NCI-H748 (cell line): ENCODE measurements at regions not wholly inside any gene's neighbourhood (a gene's known extent, or its start where the extent isn't known, plus 50 kb on each side); places are given as distances from the start of the nearest gene placed in this dataset.

ENCODE experiments used
- DNase-seq: peaks from one replicate; lab custom pipeline; 2025; ENCODE audit not compliant: unreplicated experiment; lab: John Stamatoyannopoulos, UW

DNA sequence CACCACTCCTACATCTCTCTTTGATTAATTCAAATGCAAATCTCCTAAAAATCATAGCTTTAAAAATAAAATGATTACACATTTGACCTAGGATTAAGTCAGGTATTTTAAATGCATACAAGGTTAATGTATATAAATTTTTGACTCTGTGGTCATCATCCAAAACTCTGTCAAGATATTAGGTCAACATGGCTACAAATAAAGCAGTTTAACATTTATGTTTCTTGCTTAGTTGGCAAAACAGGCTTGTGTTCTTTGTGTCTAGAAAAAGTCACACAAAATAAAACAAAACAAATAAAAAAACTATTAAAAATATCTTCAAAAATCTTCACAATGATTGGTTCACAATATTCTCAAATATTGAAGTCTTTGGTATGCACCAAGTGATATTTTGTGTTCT, 473.2 kb downstream of the LRFN5 start:
- DNase-seq: no peak

DNA sequence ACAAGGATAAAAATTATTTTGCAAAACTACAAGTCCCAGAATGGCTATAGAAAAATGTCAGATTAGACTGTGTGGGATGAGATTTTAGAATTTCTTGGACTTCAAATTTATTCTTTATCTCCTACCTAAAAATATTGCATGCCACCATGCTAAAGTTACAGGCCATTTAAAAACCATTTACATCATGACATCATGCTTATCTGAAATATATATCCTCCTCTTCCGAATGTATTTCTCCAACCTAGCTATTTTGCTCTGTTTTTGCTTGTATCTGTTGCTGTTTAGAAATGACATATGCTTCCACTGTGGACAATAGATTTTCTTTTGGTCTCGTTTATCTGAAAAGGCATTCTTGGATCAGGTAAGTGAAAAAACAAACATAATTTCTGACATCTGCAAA, 471.7 kb downstream of the LRFN5 start:
- no peak for DNase-seq

DNA sequence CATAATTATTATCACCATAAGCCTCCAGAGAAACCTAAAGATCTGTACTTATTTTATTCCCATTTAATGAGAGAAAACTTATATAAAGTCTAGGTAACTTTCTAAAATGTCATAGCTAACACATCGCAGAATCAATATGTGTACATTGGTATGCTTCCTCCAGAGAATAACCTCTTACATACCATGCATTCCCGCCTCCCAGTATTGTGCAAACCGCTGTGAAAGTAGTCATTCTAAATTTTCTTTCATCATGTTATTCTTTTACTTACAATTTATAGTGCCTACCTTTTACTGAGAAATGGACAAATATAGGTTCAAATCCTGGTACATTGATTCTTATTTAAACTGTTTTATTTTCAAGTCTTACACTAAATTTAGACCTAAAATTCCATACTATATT, 463.4 kb downstream of the LRFN5 start:
- DNase-seq: no peak

DNA sequence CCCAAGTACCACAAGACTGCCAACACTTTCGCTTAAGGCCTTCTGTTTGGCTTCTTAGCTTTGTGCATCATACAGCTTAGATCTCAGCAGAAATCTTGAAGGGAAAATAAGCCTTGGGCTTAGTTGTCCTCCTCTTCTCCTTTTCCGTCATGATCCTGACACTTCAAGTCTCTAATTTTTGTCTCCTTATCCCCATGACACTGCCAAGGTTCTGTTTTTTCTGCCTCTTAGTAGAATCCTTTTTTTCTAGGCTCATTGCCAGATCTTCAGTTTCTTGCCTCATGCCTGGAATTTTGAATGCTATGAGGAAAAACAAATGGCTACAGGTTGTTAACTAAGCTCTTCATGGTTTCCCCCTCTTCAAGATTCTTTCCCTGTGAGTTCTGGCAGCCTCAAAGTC, 450.4 kb downstream of the LRFN5 start:
- DNase-seq: no peak

DNA sequence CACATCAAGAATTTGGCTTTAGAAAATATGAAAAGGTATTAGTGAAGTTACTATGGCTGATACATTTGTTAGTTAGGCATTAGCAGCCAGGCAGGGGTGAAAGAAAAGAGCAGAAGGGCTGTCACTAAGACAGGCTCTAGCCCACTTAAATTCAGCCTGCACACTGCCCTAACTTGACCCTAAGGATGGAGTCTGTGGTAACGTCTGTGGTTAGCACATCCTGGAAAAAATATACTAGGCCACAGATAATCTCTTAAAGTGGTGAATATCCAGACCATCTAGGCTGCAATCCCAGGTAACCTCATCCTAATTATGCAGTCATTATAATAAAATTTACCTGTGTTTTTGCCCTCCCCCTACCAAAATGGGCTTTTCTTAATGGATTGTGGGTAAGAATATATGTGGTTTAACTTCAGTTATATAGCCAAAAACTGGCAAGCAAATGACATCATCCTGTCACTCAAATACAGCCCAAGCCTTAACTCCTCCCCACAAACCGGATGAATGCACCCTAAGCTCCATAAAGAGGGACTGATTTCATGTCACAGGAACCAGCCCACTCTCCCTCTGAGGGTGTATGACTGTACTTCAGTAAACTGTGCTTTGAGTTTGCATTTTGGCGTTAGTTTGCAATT, 440.9 kb downstream of the LRFN5 start:
- no peak for DNase-seq

DNA sequence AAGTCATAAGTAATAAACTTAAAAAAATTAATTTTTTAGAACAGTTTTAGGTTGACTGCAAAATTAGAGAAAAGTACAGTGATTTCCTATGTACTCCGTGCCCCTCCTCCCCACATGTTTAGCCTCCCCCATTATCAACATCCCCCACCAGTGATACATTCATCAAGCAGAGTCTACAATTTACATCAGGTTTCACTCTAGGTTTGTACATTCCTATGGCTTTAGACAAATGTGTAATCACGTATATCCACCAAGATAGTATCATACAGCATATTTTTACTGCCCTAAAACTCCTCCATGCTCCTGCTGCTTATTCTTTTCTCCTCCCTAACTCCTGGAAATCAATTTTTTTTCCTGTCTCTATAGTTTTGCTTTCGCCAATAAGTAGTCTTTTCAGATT, 438.7 kb downstream of the LRFN5 start:
- DNase-seq: no peak

DNA sequence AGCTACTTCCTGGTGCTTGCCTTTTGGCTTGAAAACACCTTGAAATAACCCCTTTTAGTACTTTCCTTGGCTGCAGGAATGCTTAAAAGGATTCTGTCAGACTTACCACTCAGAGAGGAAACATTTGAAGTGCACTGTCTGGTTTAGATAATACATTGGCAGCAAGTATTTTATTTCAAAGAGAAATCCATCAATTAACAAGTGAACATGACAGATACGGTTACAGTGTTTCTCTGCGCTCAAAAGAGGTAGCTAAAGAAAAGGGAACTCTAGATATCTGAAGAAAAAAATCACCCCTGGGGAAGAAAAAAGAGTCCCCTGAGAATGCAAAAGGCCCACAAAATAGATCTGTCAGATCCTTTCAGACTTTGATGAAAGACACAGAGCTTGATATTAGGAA, 421.9 kb downstream of the LRFN5 start:
- no peak for DNase-seq

DNA sequence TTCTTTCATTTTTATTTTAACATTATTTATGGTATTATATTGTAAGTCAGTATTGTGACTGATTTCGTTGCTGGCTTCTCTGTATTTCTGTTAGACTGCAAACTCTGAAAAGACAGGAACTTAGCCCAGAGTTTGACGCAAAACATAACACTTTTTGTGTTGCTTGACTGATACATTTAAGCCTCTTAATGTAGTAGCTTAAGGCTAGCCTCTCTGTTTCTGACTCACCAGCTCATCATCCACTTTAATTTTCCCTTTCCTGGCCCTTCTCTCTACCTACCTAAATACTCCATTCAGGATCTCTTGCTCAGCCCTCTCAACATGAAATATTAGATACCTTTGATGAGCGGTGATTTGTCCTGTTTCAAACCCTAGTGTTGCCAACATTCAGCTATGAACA, 420.6 kb downstream of the LRFN5 start:
- DNase-seq: no peak

DNA sequence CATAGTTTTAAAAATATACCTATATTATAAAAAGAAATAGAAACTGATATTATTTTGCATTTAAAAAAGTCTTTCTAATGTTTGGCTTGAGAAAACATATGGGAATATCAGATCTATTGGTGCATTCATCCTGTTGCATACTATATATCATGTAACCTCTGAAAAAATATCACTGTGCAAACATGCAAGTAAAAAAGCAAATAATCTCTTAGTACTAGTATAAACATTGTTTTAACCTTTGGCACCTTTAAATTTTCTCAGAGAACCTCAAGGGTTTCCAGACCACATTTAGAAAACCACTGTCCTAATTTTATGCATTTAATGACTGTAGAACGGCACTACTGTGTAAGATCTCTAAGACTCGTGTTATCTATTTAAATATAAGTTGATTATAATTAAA, 416.8 kb downstream of the LRFN5 start:
- no peak for DNase-seq

DNA sequence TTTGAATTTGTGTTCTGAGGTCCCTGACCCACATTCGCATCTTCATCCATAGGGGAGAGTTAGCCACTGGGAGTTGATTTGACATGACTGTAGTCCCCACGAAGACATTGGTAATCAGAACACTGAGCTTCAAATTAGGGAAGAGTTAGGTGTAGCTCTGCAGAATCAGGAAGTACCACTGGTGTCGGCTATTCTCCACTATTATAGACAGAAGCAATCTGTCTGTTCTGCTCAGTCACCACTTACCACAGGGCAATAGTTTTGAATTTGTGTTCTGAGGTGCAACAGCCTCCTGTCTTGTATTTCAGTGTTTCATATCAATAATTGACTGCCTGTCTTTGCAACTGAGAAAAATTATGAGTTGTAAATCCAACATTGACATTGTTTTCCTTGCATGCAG, 407.6 kb downstream of the LRFN5 start:
- DNase-seq: no peak

DNA sequence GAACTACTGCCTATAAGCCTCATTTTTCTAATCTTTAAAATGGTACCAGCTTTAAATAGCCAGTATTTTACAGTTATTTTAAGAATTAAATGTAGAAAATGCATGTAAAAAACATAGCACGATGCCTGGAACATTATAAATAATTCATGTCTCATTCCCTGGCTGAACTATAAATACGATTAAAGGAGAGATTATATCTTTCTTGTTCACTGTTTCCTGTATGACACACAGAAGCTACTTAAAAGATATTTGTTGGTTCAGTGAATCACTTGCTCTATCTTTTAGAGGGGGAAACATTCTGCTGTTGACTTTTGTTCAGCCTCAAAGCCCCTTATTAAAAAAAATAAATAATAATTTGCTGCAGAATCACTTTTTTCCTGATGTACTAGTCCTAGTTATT, 406.9 kb downstream of the LRFN5 start:
- no peak for DNase-seq

DNA sequence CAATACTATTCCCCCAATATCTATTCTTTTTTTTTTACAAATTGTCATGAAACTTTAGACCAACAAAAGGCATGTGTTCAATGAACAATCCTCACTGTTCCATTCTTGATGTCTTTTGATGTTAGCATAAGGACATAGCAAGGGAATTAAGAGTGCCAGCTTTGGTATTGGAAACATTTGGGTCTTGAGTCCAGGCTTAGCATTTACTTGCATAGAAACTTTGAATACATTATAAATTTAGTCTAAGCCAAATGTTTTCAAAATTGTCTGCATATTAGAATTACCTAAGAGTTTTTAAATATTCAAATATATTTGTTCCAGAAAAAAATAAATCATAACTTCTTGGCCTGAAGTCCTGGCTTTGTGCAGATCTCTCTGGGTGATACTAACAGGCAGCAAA, 406.5 kb downstream of the LRFN5 start:
- DNase-seq: no peak

DNA sequence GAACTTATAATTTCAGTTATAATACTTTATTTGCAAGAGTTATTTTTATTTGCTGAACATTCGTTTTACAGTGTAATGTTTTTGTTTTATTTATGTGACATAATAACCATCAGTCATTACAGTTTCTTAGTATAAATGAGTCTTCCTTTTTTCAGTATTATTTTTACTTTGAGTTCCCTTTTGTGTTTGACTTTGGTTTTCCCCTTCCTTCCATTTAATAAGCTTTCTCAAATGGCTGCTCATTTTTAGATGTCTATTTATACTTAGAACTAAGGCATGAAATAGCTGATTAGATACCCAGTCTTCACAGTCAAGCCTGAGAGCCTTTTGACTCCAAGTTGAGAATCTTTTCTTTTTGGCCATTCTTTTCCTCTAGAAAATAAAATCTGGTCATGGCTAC, 404.5 kb downstream of the LRFN5 start:
- no peak for DNase-seq

DNA sequence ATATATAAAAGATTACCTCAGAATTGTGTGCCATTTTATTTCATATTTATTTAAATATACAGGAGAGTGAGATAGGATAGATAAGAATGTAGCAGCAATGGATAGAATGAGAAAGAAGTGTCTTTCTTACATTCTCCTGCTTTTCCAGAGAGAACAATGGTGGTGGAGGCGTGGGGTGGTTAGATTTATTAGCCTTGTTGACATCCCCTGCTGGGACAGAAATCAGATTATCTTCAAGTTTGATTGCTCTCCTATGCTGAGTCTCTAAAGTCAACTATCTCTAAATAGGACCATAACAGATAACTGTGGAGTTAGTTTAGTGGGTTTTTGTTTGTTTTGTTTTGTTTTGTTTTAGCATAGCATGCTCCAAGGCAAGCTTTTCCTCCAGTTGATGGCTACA, 397.6 kb downstream of the LRFN5 start:
- no peak for DNase-seq

DNA sequence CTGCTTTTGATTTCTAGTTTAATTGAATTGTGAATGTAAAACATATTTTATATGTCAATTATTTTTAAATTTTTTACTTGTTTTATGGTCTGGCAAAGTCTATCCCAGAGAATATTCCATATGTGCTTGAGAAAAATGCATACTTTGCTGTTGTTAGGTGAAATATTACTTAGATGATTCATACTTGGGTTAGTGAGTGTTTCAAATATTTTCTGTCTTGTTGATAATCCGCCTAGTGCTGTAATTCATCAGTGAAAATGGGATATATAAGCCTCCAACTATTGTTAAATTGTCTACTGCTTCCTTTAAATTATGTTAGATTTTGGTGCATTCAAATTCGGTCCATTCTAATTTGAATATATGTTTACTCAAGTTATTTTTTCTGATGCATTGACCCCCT, 395.5 kb downstream of the LRFN5 start:
- no peak for DNase-seq

DNA sequence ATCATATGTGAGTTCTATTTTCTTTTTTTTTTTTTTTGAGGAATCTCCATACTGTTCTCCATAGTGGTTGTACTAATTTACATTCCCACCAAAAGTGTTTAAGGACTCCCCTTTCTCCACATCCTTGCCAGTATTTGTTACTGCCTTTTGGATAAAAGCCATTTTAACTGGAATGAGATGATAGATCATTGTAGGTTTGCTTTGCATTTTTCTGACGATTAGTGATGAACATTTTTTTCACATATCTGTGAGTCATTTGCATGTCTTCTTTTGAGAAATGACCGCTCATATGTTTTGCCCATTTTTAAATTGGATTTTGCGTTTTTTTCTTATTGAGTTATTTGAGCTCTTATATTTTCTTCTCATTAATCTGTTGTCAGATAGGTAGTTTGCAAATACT, 394.8 kb downstream of the LRFN5 start:
- no peak for DNase-seq

DNA sequence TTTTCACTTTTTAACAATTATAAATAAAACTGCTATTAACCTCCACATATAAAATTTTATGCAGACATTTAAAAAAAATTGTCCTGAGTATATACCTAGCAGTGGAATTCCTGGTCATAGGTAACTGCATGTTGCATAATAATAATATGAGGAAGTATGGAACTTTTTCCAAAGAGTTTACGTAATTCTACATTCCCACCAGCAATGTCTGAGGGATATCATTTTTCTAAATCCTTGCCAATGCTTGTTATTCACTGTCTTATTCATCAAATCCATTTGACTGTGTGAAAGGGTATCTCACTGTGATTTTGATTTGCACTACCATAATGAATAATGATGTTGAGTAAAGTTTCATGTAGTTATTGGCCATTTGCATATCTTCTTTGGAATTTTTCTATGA, 393.8 kb downstream of the LRFN5 start:
- no peak for DNase-seq

DNA sequence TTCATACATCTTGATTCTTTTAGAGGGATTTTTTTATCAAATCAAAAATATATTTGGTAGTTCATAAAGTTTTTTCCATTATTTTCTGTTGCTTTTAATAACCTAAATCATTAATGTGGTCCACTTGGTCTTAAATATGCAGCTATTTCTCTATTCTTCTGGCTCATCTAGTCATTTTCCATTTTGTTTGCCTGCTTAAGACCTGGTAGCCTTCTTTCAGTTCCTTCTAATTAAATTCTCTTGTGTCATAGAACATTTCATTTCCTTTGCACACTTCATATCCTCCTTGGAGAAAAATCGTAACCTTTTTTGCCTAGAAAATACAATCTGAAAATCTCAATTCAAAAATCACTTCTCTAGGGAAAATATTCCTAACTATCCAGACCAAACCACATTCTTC, 387.0 kb downstream of the LRFN5 start:
- DNase-seq: no peak

DNA sequence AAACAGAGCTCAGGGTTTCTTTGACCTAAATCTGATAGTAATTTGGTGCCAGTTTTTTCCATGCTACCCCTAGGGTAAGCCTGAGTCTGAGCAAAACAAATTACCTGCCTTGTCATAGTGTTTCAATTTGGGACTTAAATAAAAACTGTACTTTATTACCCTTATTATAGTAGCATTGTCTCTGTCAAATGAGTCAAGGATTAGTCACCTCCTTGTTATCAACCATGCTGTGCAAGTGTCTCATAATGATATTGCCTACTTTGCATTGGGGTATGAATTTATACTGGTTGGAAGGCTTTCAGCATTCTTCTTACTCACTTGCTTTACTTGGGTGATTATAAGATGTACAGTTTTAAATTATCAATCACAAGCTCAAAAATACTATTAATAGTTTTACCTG, 380.0 kb downstream of the LRFN5 start:
- no peak for DNase-seq

DNA sequence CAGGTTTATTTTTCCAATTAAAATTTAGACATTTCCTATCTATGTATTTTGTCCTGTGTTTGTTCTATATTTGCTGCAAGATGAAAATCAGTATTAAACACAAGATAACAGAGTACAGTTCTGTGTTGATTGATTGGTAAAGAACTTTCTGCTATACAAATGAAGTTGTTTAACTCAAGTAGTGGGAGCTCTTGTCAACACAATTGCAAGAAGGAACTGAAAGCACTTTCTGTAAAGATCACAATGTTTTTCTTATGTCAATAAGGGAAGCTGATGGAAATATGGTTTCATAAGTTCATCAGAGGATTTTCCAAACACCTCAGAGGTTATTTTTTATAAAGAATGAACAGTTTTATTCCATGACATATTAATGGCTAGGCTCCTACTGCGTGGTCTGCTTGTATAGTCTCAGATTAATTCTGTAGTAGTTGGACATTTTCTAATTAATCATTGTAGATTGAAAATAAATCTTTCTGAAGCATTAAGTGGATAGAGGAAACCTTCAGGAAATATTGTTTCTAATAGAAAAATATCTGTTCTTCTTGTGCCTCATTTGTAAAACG, 379.5 kb downstream of the LRFN5 start:
- no peak for DNase-seq

DNA sequence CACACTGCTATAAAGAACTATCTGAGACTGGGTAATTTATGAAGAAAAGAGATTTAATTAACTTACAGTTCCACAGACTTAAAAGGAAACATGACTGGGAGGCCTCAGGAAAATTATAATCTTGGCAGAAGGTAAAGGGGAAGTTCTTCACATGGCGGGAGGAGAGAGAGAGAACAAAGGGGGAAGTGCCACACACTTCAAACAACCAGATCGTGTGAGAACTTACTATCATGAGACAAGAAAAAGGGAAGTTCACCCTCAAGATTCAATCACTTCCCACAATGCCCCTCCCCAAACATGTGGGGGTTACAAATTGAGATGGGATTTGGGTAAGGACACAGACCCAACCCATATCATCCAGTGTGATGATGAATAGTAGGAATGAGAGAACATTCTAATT, 366.5 kb downstream of the LRFN5 start:
- DNase-seq: no peak

DNA sequence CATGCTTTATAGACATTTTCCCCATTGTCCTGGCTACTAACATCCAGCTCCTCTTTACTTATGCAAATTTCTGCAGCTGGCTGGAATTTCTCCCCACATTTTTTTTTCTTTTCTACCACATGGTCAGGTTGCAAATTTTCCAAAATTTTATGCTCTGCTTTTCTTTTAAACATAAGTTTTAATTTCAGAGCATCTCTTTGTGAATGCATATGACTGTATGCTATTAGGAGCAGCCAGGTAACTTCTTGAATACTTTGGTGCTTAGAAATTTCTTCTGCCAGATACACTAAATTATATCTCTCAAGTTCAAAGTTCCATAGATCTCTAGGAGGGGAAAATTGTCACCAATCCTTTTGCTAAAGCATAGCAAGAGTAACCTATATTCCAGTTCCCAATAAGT, 365.9 kb downstream of the LRFN5 start:
- no peak for DNase-seq

DNA sequence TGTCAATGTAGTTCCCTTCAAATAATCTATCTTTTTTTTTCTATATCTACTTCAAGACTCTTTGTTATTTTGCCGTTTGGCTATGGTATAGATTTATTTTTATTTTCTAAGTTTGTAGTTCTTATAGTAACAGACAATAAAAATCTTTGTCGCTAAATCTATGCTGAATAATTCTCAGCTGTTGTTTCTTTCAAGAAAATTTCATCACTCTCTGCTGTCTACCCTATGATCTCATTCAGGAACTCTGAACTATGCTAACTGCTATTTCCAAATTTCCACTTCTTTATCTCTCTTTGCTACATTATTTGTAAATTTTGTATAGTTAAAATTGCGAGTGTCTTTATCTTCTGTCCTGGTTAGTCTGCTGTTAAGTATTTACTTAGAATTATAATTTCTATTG, 353.6 kb downstream of the LRFN5 start:
- no peak for DNase-seq

DNA sequence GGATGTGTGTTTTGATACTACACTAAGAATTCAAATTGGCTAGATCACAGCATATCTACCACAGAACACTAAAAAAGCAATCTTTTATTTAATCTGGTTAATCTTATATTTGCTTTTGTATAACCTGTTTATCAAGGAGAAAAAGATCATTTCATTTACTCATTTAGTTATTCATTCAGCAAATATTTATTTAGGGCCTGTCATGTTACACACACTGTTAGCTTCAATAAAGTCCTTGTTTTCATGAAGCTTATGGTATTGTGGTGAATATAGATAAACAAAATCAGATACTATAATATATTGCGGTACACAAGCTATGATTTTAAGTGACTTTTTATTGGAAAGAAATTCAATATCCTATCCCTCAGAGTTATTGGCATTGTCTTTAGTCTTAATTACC, 350.8 kb downstream of the LRFN5 start:
- no peak for DNase-seq
